HG03097 (cell line): ENCODE measurements at regions not wholly inside any gene's neighbourhood (a gene's known extent, or its start where the extent isn't known, plus 50 kb on each side); places are given as distances from the start of the nearest gene placed in this dataset.
A peak's percentile ranks its signal among the peaks of the same experiment; 100 is the strongest.
"Not testable (repeated sequence)": the region's sequence is repeated elsewhere in the genome, so short reads cannot be mapped to it uniquely, and the experiment has no call there.

Source experiments
- ATAC-seq: cut with Tn5 transposase; IDR thresholded peaks from one replicate; pipeline ENCODE4 v1.9.1; 2021; ENCODE audit not compliant: unreplicated experiment, low FRiP score

DNA sequence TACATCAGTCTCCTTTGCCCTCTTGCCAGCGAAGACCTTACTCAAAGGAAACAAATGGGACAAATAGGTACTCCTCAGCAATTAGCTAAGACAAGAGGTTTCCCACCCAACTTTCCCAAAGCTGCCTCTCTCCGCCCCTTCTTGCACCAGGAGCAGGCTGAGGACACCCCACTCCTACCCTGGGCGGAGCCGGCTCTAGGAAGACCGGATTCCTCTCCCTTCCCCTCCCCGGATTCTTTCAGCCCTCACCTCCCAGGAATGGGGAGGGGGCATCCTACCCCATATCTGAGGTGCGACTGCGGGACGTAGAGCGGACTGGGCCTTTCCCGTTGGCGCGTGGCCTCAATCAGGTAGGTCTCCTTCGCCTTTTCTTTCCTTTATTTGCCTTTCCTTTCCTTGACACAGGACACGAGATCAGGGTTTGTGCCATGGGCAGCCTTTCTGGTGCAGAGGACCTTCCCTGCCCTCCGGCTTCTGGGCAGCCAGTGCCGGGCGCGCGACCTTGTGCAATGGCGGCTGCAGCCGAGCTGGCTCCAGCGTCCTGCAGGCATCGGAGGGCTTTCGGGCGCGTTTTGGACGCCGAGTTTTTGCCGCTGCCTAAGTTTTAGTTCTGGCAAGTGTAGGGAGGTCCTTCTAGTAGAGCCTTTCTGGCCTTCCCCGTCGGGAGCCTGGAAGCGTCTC lies 279.9 kb downstream of the PLS3 start:
- ATAC-seq: not testable (repeated sequence)

DNA sequence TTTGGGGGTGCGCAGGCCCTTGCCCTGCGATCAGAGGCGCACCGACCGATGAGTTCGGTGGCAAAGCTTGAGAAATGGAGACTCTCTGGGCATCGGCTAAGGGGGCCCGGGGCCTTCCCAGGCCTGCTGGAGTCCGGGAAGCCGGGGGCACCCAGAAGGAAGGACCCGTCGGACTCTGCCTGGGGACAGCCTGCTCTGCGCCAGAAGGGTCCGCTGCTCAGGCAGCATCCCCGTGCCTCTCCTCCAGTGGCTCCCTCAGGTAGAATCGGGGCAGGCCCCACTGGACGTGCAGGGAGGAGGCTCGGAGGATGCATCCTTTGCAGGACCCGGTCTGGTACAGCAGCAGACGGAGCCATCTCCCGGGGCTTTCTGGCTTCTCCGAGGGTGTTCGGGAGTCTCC lies 290.0 kb downstream of the PLS3 start:
- ATAC-seq: not testable (repeated sequence)

DNA sequence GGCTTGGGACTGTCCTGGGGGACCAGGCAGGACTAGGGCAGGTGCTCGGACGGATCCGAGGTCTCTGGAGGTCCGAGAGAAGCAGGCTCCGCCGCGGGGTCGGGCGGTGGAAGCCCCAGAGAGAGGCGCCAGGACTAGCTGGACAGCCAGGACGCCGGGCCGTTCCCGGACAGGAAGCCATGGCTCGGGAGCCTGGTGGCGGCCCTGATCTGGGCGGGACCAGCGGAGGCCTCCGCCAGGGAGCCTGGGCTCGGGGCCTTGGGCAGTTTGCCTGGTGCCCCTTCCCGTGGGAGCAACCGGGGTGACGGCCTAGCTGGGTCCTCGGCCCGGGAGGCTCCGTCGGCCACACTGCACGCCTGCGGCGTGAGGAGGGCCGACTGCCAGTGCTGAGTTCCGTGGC lies 292.3 kb downstream of the PLS3 start:
- ATAC-seq: not testable (repeated sequence)

DNA sequence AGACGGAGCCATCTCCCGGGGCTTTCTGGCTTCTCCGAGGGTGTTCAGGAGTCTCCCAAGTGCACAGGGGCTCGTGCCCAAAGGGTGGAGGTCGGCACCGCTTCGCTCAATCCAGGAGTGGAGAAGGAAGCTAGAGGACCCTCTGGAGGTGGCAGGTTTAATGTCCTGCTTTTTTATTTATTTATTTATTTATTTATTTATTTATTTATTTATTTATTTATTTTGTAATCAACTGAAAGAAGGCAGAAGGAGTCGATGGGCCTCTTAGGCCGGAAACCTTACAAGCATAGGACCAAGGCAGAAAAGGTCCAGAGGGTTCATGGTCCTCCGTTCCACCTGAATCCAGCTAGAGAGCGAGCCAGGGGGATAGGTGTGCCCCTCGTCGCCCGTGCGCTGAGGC lies 289.4 kb upstream of the AGTR2 start:
- ATAC-seq: not testable (repeated sequence)

DNA sequence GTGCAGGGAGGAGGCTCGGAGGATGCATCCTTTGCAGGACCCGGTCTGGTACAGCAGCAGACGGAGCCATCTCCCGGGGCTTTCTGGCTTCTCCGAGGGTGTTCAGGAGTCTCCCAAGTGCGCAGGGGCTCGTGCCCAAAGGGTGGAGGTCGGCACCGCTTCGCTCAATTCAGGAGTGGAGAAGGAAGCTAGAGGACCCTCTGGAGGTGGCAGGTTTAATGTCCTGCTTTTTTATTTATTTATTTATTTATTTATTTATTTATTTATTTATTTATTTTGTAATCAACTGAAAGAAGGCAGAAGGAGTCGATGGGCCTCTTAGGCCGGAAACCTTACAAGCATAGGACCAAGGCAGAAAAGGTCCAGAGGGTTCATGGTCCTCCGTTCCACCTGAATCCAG lies 286.4 kb upstream of the AGTR2 start:
- not testable (repeated sequence) for ATAC-seq

DNA sequence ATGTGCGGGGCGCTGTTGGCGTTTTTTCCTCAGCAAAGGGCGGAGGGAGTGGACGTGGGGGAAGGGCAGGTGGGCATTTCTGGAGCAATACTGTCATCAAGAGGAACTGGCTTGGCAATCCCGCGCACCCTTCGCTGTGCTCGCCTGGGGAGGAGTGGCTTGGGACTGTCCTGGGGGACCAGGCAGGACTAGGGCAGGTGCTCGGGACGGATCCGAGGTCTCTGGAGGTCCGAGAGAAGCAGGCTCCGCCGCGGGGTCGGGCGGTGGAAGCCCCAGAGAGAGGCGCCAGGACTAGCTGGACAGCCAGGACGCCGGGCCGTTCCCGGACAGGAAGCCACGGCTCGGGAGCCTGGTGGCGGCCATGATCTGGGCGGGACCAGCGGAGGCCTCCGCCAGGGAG lies 282.5 kb upstream of the AGTR2 start:
- ATAC-seq: not testable (repeated sequence)

DNA sequence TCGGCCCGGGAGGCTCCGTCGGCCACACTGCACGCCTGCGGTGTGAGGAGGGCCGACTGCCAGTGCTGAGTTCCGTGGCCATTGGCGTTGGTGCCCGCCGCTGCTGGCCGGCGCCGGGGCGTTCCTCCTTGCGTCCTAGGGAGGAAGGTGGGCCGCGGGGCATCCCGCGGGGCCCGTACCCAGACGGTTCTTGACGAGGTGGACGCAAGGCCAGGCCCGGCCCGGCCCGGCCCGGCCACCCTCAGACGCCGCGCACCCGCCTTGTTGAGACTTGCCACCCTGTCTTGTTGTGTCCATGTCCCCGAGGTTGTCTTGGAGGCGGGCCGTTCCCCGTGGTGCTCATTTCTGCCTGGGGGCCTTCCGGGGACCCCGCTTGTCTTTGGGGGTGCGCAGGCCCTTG lies 282.0 kb upstream of the AGTR2 start:
- not testable (repeated sequence) for ATAC-seq

DNA sequence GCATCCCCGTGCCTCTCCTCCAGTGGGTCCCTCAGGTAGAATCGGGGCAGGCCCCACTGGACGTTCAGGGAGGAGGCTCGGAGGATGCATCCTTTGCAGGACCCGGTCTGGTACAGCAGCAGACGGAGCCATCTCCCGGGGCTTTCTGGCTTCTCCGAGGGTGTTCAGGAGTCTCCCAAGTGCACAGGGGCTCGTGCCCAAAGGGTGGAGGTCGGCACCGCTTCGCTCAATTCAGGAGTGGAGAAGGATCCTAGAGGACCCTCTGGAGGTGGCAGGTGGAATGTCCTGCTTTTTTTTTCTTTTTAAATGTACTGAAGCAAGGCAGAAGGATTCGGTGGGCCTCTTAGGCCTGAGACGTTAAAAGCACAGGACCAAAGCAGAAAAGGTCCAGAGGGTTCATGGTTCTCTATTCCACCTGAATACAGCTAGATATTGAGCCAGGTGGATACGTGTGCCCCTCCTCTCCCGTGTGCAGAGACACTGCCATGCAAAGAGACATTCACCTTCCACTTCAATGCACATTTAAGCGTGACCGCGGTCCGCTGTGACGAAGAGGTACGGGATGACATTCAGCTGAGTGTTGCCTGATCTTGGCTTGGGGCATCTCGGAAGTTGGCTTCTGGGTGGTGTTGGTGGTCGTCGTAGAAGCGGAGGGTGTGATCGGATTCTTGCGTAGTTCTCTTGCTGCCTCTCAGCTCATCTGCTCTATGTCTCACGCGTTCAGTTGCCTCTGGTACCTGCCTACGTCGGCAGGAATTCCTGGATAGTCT lies 281.2 kb upstream of the AGTR2 start:
- no peak for ATAC-seq

DNA sequence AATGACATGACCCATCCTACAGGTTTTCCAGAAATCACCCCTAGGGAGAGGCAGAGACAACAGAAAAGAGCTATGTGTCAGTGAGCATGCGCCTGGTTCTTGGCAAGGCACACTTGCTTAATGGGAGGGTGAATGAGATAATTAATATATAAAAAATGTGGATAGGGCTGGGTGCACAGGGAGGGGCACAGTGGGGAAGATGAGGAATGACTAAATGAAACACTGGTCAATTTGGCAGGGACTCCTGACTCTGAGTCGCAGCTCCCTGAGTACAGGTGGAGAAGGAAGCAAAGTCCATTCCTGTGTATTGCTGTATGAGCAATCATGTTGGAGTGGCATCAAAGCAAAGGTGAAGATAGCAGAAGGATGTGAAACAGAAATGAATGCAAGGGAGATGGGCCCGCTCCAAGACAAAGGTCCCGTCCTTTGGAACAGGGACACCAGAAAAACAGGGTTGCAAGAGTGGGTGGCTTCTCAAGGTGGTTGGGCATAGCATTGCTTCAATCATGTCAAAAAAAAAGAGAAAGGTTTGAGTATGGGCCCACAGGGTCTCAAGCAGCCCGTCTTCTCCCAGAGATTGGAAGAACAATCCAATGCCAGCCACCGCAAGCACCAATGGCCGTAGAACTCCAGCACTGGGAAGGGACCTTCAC lies 278.4 kb upstream of the AGTR2 start:
- no peak for ATAC-seq

DNA sequence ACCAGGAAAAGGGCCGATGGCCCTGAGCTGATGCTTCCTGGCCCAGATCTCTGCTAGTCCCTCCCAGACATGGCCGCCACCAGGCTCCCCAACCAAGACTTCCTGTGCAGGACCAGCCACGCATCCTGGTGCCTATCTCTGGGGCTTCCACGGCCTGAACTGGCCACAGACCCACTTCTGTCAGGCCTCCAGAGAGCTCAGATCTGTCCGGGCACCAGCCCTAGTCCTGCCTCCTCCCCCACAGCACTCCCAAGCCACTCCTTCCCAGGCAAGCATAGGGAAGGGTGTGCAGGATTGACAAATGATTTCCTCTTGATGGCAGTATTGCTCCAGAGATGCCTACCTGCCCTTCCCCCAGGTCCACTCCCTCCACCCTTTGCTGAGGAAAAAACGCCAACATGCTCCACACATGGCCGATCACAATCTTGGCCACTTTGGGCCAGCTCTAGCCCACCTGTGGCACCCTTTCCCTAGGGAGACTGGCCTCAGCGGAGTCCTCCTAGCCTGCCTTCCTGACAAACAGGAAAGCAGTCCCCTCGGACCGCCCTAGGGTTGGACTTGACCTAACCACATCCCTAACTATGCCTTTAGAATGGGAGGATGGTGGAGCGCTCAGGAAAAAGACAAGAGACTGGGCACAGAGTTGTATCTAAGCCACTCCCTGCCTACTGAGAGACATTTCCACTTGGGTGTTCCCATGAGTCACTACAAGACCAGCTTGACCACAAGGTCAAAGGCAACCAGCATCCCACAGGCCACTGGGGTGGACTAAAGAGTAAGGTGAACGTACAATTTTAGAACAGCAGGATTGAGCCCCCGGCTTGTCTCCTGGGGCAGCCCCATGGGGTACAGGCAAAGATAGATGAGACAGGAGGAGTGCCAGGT lies 277.5 kb upstream of the AGTR2 start:
- ATAC-seq: peak; percentile 85

DNA sequence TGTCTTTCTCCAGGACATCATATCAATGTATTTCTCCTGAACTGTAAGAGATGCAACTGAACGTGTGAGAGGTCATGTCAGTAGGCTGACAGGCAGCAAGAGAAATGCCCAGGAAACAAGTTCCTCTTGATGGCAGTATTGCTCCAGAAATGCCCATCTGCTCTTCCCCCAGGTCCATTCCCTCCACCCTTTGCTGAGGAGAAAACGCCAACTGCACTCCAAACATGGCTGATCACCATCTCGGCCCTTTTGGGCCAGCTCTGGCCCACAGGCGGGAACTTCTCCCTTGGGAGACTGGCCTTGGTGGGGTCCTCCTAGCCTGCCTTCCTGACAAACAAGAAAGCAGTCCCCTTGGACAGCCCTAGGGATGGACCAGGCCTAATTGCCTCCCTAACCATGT lies 276.5 kb upstream of the AGTR2 start:
- ATAC-seq: no peak

DNA sequence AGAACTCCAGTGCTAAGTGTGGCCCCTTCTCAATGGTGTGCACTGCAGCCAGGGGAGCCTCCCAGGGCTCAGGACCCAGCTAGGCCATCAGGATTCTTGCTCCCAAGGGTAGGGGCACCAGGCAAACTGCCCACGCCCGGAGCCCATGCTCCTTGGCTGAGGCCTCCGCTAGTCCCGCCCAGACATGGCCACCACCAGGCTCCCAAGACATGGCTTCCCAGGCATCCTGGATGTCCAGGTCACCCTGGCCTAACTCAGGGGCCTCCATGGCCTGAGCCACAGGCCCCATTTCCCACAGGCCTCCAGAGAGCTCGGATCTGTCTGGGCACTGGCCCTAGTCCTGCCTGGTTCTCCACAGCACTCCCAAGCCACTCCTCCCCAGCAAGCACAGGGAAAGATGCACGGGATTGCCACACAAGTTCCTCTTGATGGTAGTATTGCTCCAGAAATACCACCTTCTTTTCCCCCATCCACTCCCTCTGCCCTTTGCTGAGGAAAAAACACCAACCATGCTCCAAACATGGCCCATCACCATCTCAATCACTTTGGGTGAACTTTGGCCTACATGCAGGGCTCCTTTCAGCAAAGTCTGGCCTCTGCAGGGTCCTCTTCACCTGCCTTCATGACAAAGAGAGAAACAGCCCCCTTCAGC lies 274.7 kb upstream of the AGTR2 start:
- no peak for ATAC-seq

DNA sequence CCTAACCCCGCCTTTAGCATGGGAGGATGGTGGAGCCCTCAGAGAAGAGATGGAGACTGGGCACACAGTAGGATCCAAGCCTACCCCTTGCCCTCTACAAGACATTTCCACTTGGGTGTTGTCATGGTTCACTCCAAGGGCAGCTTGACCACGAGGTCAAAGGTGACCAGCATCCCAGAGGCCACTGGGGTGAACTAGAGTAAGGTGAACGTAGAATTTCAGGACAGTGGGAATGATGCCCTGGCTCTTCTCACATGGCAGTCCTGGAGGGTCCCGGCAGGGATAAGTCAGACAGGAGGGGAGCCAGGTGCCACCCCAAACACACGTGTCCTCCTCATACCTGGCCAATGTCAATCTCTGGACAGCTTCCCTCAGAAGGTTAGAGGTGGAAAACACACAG lies 274.2 kb upstream of the AGTR2 start:
- ATAC-seq: no peak

DNA sequence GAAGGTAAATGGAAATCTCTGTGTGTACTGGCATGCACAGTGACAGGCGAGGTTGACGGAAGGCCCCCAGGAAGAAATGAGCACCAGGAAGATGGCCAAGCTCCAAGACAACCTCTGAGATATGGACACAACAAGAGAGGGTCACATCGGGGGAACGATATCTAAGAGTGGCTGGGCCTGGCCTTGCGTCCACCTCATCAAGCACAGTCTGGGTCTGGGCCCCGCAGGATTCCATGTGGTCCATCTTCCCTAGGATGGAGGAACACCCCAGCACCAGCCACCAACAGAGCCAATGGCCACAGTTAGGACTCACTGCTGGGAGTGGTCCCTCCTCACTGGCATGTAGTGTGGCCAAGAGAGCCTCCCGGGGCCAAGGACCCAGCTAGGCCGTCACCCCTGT lies 272.6 kb upstream of the AGTR2 start:
- no peak for ATAC-seq

DNA sequence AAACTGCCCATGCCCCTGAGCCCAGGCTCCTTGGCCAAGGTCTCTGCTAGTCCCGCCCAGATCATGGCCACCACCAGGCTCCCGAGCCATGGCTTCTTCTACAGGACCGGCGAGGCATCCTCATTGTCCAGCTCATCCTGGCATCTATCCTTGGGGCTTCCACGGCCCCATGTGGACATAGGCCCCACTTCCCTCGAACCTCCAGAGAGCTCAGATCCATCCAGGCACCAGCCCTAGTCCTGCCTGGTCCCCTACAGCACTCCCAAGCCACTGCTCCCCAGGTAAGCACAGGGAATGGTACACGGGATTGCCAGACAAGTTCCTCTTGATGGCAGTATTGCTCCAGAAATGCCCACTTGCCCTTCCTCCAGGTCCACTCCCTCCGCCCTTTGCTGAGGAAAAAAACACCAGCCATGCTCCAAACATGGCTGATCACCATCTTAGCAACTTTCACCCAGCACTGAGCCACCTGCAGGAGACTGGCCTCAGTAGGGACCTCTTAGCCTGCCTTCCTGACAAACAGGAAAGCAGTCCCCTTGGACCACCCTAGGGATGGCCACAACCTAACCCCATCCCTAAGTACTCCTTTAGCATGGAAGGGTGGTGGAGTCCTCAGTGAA lies 272.1 kb upstream of the AGTR2 start:
- ATAC-seq: peak; percentile 72

DNA sequence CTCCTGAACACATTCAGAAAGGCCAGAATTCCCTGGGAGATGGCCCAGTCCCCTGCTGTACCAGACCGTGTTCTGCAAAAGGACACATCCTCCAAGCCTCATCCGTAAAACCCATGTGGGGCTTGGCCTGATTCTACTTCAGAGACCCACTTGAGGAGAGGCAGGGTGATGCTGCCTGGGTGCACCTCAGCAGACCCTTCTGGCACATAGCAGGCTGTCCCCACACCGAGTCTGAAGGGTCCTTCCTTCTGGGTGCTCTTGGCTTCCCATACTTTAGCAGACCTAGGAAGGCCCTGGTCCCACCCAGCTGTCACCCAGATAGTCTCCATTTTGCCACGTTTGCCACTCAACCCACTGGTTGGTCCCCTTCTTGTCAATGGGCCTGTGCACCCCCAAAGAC lies 270.1 kb upstream of the AGTR2 start:
- ATAC-seq: no peak

DNA sequence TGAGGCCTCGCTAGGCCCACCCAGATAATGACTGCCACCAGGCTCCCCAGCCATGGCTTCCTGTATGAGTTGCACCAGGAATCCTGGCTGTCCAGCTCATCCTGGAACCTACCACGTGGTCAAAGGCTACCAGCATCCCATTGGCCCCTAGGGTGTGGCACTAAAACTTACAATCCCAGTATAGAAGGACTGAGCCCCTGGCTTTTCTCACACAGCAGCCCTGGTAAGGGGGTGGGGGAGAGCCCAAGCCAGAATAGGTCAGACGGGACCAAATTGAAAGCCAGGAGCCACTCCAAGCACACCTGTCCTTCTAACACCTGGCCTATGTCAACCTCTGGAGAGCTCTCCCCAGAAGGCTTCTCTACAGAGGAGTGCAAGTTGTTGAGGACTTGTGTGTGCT lies 269.3 kb upstream of the AGTR2 start:
- ATAC-seq: no peak

DNA sequence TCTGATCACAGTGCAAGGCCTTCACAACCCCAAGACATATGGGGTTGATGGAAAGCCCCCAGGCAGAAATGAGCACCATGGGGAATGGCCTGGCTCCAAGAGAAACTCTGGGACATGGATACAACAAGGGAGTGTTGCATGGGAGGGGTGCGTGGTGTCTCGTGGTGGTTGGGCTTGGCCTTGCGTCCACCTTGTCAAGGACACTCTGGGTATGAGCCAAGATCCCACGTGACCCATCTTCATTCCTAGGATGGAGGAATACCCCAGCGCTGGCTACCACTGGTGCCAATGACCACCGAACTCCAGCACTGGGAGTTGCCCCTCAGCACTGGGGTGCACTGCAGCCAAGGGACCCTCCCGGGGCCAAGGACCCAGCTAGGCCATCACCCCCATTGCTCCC lies 267.5 kb upstream of the AGTR2 start:
- ATAC-seq: no peak

DNA sequence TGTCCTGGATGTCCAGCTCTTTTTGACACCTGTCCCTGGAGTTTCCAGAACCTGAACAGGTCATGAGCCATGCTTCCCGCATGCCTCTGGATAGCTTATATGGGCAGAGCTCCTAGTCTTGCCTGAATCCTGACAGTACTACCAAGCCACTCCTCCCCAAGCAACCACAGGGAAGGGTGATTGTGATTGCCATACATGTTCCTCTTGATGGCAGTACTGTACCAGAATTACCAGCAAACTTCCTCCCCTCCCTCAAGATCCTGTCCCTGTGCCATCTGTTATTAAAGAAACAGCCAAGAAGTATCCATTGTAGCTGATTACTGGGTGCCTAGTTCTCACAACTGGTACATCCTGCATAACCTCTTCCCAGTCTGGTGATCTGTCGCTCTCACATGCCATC lies 264.3 kb upstream of the AGTR2 start:
- ATAC-seq: no peak

DNA sequence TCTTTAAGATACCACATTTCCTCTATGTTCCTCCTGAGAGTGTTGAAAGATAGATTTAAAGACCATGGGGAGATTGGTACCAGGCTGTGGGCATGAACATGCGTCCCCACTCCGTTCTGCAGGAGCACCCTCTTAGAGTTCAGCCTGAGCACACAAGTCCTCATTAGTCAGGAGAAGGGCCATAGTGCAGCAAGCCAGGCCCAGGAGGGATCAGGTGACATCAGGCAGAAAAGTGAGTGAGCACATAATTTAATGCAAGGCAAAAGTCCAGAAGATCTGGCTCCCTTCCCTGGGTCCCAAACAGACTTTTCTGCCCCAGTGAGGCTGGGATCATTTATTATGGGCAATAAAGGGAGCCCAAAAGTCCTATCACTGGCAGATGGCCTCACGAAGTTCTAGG lies 263.7 kb upstream of the AGTR2 start:
- ATAC-seq: no peak
